Skin of body (tissue), 1 donor: ENCODE measurements at regions not wholly inside any gene's neighbourhood (a gene's known extent, or its start where the extent isn't known, plus 50 kb on each side); places are given as distances from the start of the nearest gene placed in this dataset.
"Not testable (repeated sequence)": the region's sequence is repeated elsewhere in the genome, so short reads cannot be mapped to it uniquely, and the experiment has no call there.

Experiments used
- DNase-seq: peaks from one replicate; lab custom pipeline; 2025; lab: John Stamatoyannopoulos, UW

- DNase-seq: no peak
Observed at GRCh38 chr3:102034639-102035451, 185.5 kb downstream of the NFKBIZ start.

DNA sequence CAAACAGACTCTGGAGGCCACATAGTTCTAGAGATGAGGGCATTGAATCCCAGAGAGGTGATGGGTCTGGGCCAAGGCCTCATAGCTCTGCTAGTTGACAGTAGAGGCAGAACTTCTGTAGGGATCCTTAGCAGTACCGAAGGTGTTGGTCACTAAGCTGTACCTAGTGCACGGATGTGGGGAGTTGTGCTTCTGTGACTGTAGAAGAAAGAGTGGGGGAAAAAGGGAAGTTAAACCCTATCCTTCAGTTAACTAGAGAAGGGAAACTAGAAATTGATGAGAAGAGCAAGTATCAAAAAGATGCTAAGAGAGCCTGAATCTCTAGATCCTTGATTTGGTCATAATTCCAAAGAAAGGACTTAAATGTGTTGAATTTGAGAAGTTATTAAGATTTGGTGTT, 186.7 kb downstream of the NFKBIZ start:
- DNase-seq: no peak

DNA sequence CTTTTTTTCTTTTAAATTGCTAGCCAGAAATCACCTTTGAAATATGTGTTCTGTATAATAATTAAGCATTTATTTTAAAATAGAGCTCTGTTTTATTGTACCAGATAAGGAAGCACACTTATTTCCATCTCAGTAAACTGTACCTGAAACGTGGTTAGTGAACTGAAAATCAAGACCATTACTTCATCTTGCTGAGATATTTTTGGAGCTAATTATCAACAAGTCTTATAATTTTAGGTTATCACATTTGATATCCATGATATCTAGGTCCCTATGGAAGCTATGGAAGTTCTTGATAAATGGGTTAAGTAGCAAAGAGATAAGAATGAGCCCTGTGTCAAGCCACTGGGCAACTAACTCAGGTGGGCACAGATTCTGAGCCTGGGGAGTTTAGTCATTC, 187.2 kb downstream of the NFKBIZ start:
- DNase-seq: no peak

DNA sequence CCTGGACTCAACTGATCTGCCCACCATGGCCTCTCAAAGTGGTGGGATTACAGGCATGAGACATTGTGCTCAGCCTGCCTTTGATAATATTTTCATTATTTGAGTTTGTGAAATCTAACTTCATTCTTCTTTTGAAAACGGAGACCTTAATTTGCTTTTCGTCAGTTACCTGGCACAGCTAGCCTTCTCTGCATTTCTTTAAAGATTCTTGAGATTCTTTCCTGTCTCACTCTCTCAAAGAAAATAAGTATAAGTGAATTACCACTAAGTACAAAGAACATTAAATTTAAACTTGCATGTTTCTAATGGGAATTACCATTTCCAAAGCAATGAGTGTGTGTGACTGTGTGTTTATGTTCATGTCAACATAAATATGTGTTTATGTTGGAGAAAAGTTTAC, 187.9 kb downstream of the NFKBIZ start:
- DNase-seq: no peak

DNA sequence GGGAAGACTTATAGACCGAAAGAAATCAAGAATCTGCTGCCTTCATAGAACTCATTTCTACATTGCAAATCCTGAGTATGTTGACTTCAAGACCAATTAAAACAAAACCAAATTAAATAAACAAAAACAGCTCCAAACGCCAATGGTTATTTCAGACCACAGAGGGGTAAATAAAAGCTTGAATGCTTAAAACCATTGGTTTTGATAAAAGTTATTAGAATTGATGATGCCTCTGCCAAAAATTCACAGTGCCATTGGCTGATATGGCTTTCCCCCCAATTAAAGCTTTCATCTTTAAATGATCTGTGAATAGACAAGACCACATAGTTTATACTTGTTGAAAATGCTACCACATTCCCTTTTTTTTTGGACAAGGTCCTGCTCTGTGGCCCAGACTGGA, 188.5 kb downstream of the NFKBIZ start:
- DNase-seq: no peak

- no peak for DNase-seq
Observed at GRCh38 chr3:102038477-102039142, 189.3 kb downstream of the NFKBIZ start.

DNA sequence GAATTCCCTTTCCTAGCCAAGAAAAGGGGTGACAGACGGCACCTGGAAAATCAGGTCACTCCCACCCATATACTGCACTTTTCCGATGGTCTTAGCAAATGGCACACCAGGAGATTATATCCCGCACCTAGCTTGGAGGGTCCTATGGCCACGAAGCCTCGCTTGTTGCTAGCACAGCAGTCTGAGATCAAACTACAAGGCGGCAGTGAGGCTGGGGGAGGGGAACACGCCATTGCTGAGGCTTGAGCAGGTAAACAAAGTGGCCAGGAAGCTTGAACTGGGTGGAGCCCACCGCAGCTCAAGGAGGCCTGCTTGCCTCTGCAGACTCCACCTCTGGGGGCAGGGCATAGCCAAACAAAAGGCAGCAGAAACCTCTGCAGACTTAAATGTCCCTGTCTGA, 190.8 kb downstream of the NFKBIZ start:
- not testable (repeated sequence) for DNase-seq

DNA sequence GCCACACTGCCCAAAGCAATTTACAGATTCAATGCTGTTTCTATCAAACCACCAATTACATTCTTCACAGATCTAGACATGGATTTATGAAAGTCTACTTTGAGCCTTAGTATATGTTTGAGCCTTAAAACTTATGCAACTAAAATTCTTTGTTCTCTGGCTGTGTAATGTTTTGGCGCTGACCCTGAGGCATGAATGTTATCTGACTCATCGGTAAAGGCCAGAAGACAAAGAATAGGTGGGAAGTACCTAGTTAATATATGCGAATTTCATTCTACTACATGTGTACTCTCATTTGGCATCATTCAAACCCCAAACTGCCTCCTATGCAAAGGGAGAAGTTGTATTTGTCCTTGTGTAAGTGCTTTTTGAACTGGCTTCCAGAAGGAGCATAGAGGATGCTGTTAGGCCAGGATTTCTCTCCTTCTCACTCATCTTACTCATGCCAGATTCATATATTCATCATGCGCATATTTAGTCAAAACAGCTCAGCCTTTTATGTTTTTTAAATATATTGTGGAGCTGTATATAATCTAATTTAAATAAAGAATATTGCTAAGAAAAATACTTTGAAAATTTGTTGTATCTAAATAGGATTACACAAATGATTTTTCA, 204.2 kb downstream of the NFKBIZ start:
- DNase-seq: no peak

DNA sequence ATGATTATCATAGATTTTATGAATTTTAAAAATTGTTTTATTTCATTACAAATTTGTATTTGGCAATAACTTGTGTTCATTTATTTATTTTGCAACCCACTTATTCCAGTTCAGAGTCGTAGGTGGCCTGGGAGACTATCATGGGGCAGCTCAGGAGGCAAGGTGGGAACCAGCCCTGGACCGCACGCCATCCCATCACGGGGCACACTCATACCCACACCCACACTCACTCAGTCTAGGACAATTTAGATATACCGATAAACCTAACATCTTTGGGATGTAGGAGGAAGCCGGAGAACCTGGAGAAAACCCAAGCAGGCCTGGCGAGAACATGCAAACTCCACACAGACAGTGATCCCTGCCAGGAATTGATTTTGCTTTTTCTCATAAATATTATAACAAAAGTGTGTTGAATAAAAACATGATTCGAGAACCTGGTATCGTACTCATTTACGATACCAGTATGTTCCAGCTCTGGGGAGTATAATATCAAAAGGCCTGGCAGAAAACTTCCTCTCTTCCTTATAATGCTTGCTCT, 205.3 kb downstream of the NFKBIZ start:
- DNase-seq: no peak

DNA sequence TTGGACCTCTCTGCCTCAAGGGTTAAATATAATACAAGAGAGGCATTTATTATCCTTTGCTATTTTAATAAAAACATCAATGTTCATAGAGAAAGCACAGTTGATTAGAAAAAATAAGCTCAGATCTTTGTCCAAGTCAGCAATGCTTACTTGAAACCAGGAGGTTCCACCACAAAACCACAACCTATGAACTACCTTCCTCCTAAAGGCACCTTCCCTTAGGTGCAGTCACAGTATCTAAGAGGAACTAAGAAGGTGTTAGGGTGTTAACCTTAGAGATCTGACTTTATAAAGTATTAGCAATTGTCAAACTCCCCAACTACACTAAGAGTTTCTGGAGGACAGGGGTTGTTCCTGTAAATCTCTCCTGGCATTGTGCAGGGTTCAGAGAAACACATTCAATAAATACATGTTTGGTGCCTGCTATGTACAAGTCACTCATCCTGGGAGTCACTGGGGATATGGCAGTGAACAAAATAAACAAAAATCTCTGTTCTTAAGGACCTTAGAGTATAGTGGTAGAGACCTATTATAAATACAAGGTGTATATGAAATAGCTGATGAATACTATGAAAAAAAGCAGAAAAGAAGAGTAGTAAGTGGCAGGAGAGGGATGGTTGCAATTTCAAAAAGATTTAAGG, 208.6 kb downstream of the NFKBIZ start:
- DNase-seq: no peak

DNA sequence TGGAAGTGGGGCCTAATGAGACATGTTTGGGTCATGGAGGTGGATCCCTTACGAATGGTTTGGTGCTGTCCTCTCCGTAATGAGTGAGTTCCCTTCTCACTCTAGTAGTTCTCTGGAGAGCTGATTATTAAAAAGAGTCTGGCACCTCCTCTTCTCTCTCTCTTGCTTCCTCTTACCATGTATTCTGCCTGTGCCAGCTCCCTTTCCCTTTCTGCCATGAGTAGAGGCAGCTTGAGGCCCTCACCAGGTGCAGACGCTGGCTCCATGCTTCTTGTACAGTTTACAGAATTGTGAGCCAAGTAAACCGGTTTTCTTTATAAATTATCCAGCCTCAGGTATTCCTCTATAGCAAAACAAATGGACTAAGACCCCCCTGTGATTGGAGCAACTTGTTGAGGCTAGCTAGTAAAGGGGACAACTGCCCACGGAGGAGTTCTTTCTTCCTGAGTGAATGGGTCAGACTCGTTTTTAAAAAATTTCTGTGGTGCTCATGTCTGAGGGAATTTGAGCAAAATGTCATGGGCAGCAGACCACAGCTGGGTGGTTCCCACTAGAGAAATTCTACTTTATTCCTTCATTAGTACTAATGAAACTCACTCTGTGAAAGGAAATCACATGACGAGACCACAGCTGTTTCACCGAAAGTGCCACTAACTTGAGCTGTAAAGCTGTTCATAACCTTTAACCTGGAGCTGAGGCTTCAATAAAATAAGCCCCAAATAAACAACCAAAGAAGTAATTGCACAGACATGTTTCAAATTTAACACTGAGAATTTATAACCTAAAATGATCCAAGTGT, 210.0 kb downstream of the NFKBIZ start:
- DNase-seq: no peak

DNA sequence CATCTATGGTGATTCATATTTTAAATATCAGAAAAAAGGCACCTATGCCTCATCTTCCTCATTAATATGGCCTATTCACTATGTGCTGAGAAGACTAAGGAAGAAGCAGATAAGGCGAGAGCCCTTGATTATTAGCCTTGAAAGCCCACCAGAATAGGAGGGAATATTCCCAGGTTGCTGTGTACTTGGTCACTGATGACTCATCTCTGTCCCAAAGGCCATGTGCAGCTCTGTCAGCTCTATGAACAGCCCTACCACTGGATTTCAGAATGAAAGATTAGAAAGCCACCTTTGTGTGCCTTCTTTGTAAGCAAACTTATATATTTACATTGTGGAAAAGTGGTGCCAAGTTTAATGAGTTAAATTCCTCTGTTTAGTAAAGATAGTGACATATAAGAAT, 211.5 kb downstream of the NFKBIZ start:
- DNase-seq: no peak

DNA sequence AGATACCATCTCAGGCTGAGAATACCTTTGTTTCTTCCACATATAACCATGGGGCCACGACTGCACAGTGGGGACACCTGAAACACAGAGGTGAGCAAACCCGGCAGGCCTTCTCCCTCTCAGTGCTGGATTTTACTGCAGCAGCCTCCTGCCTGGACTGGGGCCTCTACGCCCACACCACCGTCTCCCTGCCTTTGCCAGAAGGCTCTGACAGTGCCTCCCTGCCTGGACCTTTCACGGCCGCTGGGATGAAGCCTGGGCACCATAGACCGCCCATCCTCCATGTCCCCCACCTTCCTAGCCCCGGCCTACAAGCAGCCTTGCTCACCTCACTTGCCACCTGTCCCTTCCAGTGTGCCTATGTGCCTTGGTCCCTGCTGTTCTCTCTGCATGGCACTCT, 214.3 kb downstream of the NFKBIZ start:
- DNase-seq: no peak

DNA sequence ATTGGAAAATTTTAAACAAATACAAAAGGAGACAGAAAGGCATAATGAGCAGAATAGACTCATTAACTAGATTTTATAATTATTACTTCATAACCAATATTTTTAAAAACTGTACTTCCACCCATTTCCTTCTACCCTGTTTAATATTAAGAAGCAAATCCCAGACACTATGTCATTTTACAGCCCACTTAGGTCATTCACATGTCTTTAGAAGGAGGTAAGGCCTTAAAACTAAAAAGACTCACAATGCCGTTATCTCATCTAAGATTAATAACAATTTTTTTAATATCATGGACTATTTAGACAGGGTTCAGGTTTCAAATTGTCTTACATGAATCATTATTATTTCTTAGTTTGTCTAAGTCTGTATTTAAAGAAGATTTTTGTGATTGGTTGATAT, 217.2 kb downstream of the NFKBIZ start:
- DNase-seq: no peak

DNA sequence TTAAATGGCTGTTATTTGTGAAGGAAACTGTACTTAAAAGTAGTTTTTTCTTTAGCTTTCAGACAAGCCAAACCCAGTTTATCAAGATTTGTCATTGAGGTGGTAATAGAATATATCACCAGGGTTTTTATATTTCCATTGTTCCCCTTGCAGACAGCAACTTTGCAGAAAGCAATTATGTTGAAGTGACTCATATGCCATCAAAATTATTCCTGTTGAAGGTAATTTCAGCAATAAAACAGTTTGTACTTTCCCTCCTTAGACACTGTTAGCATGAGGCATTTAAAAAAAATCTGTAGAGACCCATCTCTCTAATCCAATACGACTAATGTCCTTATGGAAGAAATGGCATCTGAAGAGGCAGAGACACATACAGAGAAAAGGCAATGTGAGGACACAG, 219.0 kb downstream of the NFKBIZ start:
- no peak for DNase-seq

GRCh38 chr3:102068736-102069135, 219.4 kb downstream of the NFKBIZ start:
- no peak for DNase-seq

- DNase-seq: no peak
Observed at GRCh38 chr3:102069211-102069662, 219.9 kb downstream of the NFKBIZ start.

DNA sequence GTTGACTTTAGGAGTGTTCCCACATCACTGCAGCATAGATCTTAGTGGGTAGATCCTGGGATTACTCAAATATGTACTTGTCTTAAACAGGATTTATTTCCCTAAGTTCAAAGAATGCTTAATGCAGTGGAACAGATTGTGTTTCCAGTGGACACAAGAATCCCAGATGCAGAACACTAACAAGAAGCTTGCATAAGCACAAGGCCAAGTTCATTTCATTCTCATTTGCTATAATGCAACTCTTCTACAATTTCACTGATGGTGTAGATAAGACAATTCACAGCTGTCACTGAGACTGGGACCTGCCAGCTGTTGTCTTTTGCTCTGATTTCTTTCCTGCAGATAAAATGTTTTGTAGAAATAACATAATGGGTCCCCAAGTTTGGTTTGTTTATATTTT, 225.6 kb downstream of the NFKBIZ start:
- no peak for DNase-seq

- no peak for DNase-seq
Observed at GRCh38 chr3:102078401-102078800, 229.1 kb downstream of the NFKBIZ start.

GRCh38 chr3:102078854-102079808, 229.8 kb downstream of the NFKBIZ start:
- no peak for DNase-seq
